Daoy (cell line): ENCODE measurements at regions not wholly inside any gene's neighbourhood (a gene's known extent, or its start where the extent isn't known, plus 50 kb on each side); places are given as distances from the start of the nearest gene placed in this dataset.
"Not testable (repeated sequence)": the region's sequence is repeated elsewhere in the genome, so short reads cannot be mapped to it uniquely, and the experiment has no call there.

Experiments
- DNase-seq: peaks from one replicate; pipeline ENCODE4 v3.0.0-alpha.2; 2015; ENCODE audit warnings: low read depth

- no peak for DNase-seq
These were observed 667.4 kb downstream of the ROBO2 start for GRCh38 chr3:77707281-77707680.

DNA sequence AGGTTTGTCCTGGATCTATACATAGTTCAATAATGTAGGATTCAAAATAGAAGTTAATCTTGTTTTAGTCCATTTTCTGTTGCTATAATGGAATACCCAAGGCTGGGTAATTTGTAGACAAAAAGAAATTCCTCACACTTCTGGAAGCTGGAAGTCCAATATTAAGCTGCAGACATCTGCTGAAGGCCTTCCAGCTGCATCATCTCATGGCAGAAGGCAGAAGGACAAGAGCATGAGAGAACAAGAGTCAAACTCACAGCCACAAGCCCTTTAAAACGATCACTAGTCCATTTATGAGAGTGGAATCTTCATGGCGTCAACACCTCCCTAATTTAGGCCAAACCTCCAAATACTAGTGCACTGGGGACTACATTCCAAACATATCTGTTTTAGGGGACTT lies 669.3 kb downstream of the ROBO2 start:
- no peak for DNase-seq

- DNase-seq = no peak
These were observed 678.4 kb downstream of the ROBO2 start for GRCh38 chr3:77718311-77718710.

- no peak for DNase-seq
These were observed 680.6 kb downstream of the ROBO2 start for GRCh38 chr3:77720460-77720971.

DNA sequence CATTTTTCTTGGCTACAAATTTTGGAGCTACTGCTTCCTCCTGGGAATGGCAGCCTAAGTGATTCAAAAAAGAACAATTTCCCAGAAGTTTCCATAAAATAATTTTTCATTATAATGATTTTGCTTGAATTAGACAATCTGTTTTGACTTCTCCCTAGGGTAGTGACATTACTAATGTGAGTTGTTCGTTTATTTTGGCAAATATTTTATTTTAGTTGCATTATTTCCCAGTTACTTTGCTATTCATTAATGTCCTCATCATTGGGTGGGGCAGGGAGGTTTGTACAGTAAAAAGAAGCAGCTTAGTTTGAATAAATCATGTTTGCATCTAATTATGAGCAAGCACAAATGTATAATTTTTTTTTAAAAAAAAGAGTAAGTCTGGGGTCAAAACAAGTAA lies 686.6 kb downstream of the ROBO2 start:
- no peak for DNase-seq

DNA sequence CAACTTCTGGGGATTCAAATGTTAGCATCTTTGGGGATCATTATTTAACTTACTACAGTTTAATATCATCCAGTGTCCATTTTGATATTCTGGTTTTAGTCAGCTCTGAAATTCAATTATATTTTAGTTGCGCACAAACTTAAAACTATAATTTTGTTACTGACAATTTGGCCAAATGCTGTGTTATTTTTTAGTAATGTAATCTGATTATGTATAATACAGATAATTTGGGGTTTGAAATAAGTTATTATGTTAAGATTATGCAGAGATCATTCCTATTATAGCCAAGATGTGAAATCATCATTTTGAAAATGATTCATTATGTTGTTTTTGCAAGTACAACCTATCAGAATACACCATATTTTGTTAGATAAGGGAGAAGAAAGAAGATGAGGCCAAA lies 706.1 kb downstream of the ROBO2 start:
- no peak for DNase-seq

GRCh38 chr3:77746892-77747291 lies 707.0 kb downstream of the ROBO2 start:
- DNase-seq = no peak

DNA sequence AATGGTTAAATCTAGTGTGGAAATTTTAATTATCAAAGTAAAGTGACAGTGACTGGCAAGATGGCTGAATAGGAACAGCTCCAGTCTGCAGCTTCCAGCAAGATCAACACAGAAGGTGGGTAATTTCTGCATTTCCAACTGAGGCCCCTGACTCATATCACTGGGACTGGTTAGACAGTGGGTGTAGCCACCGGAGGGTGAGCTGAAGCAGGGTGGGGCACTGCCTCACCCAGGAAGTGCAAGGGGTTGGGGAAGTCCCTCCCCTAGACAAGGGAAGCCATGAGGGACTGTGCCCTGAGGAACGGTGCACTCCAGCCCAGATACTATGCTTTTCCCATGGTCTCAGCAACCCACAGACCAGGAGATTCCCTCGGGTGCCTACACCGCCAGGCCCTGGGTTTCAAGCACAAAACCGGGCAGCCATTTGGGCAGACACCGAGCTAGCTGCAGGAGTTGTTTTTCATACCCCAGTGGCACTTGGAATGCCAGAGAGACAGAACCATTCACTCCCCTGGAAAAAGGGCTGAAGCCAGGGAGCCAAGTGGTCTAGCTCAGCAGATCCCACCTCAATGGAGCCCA lies 716.6 kb downstream of the ROBO2 start:
- DNase-seq = not testable (repeated sequence)

GRCh38 chr3:77772459-77772858 lies 732.6 kb downstream of the ROBO2 start:
- DNase-seq = no peak

DNA sequence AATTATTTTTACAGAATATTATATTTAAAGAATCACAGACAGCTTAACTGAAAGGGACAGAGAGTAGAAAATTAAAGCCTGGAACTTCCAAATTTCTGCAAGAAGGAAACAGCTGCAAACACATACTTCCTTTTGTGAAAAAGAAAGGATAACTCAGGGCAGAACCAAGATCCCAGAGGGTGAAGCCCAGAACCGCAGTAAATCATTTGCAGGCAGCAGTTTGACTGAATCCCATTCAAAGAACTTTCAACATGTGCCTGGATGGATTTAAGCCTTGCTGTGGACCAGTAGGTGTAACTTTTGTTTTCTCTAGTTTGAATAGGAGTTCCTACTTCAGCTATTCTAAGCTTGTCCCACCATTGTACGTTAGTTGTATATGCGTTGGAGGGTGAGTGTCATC lies 733.2 kb downstream of the ROBO2 start:
- DNase-seq = no peak

DNA sequence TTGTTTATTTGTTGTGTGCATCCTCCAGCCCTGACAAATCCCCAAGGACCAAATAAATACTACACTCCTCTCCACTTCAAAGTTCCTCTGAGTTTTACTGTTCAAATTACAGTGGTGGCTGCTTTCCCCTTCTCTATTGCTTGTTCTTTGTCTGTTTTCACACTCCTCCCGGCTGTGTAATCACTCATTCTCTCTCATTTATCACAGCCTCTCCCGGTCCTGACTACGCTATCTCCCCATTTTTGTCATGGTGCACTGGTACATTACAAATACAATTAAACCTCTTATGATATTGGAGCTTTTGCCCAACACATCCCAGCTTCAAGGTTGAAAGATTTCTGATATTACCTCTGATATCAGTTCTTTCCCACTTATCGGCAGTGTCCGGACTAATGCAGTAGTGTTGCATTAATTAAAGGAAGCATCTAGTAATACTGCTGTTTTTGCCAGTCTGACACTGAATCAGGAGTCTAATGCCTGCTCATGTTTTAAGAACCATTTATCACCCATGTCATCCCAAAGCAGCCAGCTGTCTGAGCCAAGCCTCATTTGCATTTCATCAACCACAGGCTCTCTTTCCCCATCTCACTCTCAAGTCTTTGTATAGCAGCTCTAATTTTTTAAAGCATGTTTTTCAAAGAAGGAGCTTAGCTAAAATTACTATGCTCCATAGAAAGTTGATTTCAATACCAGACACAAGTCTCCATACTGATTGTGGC lies 740.5 kb downstream of the ROBO2 start:
- no peak for DNase-seq

- DNase-seq = no peak
These were observed 746.3 kb downstream of the ROBO2 start for GRCh38 chr3:77786216-77786615.

DNA sequence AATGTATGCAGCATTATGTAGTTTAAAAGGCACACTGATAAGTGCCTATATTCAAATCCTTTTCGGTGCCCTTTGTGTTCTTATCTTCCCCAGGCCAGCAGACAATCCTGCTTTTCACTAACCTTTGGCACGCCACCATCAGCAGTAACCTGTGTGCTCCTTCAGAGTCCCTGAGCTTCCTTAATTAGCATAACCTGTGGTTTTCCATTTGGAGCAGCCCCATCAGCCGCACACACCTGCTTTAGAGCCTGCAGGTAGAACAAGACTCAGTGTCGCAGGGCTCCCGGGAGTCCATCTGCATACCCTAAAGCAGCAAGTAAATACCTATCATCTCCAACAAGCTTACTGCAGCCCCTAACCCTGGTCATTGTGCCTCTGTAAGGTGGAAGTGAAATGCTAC lies 755.1 kb downstream of the ROBO2 start:
- no peak for DNase-seq

DNA sequence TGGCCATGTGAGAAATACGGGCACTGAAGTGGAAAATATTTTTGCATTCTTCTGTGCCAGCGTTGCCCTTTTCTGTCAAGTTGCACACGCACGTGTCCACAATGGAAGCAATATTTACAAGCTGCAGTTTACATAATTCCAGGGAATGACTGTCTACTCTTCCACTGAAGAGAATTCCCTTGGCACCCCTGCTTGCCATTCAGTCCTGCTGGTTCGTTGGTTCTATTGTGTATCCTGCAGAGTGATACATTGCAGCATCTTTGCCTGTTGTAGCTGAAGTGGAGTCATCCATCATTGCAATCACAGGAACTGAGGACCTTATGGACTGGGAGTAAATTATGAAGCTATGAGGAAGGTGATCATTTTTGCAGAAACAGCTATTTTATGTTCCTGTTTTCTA lies 759.4 kb downstream of the ROBO2 start:
- DNase-seq = no peak

DNA sequence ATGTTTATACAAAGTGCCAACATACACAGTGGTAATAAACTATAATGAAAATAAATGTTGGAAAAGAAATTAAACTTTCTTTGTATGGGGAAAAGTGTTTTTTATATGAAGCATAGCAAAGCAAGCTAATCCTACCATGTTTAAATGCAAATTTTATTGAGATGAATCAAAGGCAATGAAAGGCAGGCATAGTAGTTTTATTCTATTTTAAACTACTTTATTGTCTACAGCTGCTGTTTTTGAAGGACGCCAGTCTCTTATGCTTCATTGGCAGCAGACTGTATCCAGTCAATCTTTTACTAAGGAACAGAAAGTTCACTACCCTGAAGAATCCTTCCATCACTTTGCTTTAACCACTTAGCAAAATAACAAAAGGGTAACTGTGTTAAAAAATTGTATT lies 761.0 kb downstream of the ROBO2 start:
- DNase-seq = no peak

- DNase-seq = no peak
These were observed 767.4 kb downstream of the ROBO2 start for GRCh38 chr3:77807312-77807711.

GRCh38 chr3:77814845-77815244 lies 774.9 kb downstream of the ROBO2 start:
- DNase-seq = no peak

- DNase-seq = no peak
These were observed 775.6 kb downstream of the ROBO2 start for GRCh38 chr3:77815467-77815866.

DNA sequence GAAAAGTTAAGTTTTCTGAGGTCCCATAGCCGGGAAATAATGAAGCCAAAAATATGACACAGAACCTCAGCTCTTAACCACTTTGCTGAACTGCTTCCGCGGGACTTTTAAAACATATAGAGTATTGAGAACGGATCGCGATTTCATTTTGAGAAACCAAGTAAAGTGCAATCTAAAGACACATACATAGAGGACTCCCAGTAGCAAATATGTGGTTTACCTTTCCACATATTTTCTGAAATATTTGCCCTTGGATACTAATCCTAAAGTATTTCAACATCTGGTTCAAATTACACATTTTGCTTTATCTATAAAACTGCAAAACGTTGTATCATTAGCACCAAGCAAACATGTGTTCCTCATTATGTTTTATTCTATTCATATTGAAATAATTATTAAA lies 776.5 kb downstream of the ROBO2 start:
- DNase-seq = no peak

GRCh38 chr3:77825001-77825827 lies 785.3 kb downstream of the ROBO2 start:
- peak; percentile 0 for DNase-seq

- DNase-seq = no peak
These were observed 796.0 kb downstream of the ROBO2 start for GRCh38 chr3:77835921-77836320.

DNA sequence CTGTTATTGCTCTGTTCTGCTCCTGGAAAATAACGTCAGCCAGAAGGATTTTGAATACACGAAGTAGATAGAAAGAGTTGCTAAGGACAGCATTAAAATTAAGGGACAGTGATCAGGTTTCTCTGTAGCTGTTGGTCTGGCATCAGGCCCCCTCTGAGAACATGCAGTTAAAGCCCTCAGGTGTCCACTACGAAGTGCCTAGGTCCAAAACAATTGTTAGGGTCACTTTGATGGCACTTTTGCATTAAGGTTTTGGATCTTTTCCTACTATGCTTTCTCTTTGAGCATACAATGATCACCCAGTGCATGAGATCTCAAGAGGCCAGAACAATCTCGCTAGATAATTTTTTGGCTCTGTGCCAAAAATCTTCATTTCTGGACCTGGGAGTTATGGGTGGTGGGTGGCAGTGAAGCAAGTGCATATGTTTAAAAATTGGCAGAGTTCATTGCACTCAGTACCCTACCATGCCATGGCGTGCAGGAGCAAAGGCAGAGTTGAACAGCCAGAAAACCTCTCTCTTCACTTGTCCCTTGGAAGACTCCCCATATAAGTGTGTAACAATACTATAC lies 797.6 kb downstream of the ROBO2 start:
- DNase-seq = no peak
